ENCODE measurements at regions not wholly inside any gene's neighbourhood (a gene's known extent, or its start where the extent isn't known, plus 50 kb on each side); places are given as distances from the start of the nearest gene placed in this dataset.
"Not testable (repeated sequence)": the region's sequence is repeated elsewhere in the genome, so short reads cannot be mapped to it uniquely, and the experiment has no call there.

GRCh38 chr10:63919575-63920279 lies 398.5 kb downstream of the REEP3 start:
- DNase-seq (ENCODE audit: low read depth in 2 of 2) = no peak

- DNase-seq (ENCODE audit: low read depth in 2 of 2) = no peak
Measured at GRCh38 chr10:63920926-63921325, 399.7 kb downstream of the REEP3 start.

GRCh38 chr10:63921908-63922467 lies 400.8 kb downstream of the REEP3 start:
- no peak for DNase-seq (ENCODE audit: low read depth in 2 of 2)

GRCh38 chr10:63922468-63923284 lies 401.5 kb downstream of the REEP3 start:
- no peak for DNase-seq (ENCODE audit: low read depth in 2 of 2)

- DNase-seq (ENCODE audit: low read depth in 2 of 2) = no peak
Measured at GRCh38 chr10:63929831-63930467, 408.7 kb downstream of the REEP3 start.

- DNase-seq (ENCODE audit: low read depth in 2 of 2) = no peak
Measured at GRCh38 chr10:63930584-63930983, 409.4 kb downstream of the REEP3 start.

- no peak for DNase-seq (ENCODE audit: low read depth in 2 of 2)
Measured at GRCh38 chr10:63935705-63936104, 414.5 kb downstream of the REEP3 start.

- DNase-seq (ENCODE audit: low read depth in 2 of 2) = no peak
Measured at GRCh38 chr10:63940277-63940922, 419.2 kb downstream of the REEP3 start.

- DNase-seq (ENCODE audit: low read depth in 2 of 2) = no peak
Measured at GRCh38 chr10:63964406-63964805, 443.2 kb downstream of the REEP3 start.

GRCh38 chr10:63965846-63966245 lies 444.6 kb downstream of the REEP3 start:
- no peak for DNase-seq (ENCODE audit: low read depth in 2 of 2)

GRCh38 chr10:63972949-63973827 lies 452.0 kb downstream of the REEP3 start:
- DNase-seq (ENCODE audit: low read depth in 2 of 2) = no peak

- no peak for DNase-seq (ENCODE audit: low read depth in 2 of 2)
Measured at GRCh38 chr10:63976538-63976937, 455.3 kb downstream of the REEP3 start.

GRCh38 chr10:63977329-63977923 lies 456.2 kb downstream of the REEP3 start:
- no peak for DNase-seq (ENCODE audit: low read depth in 2 of 2)

GRCh38 chr10:63980870-63981269 lies 459.7 kb downstream of the REEP3 start:
- DNase-seq (ENCODE audit: low read depth in 2 of 2) = not testable (repeated sequence)

GRCh38 chr10:63984061-63984460 lies 462.9 kb downstream of the REEP3 start:
- not testable (repeated sequence) for DNase-seq (ENCODE audit: low read depth in 2 of 2)

- no peak for DNase-seq (ENCODE audit: low read depth in 2 of 2)
Measured at GRCh38 chr10:63986536-63986935, 465.3 kb downstream of the REEP3 start.

GRCh38 chr10:63987212-63987611 lies 466.0 kb downstream of the REEP3 start:
- DNase-seq (ENCODE audit: low read depth in 2 of 2) = no peak

GRCh38 chr10:63994371-63994770 lies 473.2 kb downstream of the REEP3 start:
- DNase-seq (ENCODE audit: low read depth in 2 of 2) = no peak

GRCh38 chr10:64007157-64007556 lies 486.0 kb downstream of the REEP3 start:
- DNase-seq (ENCODE audit: low read depth in 2 of 2) = no peak

- DNase-seq (ENCODE audit: low read depth in 2 of 2) = no peak
Measured at GRCh38 chr10:64010711-64011110, 489.5 kb downstream of the REEP3 start.
